ENCODE measurements at regions not wholly inside any gene's neighbourhood (a gene's known extent, or its start where the extent isn't known, plus 50 kb on each side); places are given as distances from the start of the nearest gene placed in this dataset.
A peak's percentile ranks its signal among the peaks of the same experiment; 100 is the strongest.

GRCh38 chr1:70672442-70672888, 261.4 kb downstream of the CTH start:
- Histone ChIP-seq H3K27ac (ENCODE audit: low read depth in 2 of 2, low read length in 2 of 2) (no peak overlapping the region), H3K4me3 (ENCODE audit: low read length in 3 of 3) (no peak overlapping the region), H3K9ac (ENCODE audit: low read length in 3 of 3) (no peak overlapping the region), H3K4me1 (ENCODE audit: control insufficient read depth in 2 of 3, insufficient read depth in 2 of 3, low read depth in 1 of 3, low read length in 3 of 3) (peaks cover 0 to 3% (median 0%) of the 10 kb centered on the region in 3 donors), H3K9me3 (ENCODE audit: control insufficient read depth in 2 of 3, insufficient read depth in 1 of 3, low read length in 3 of 3) (no peaks in the 10 kb centered on the region), H3K27me3 (ENCODE audit: control insufficient read depth, insufficient read depth, low read length) (no peaks in the 10 kb centered on the region), H3K36me3 (ENCODE audit: control insufficient read depth in 2 of 3, insufficient read depth in 3 of 3, low read length in 3 of 3) (no peaks in the 10 kb centered on the region)
- FAIRE-seq (no peak), DNase-seq (no peak)
- TF ChIP-seq, protein P1, sequence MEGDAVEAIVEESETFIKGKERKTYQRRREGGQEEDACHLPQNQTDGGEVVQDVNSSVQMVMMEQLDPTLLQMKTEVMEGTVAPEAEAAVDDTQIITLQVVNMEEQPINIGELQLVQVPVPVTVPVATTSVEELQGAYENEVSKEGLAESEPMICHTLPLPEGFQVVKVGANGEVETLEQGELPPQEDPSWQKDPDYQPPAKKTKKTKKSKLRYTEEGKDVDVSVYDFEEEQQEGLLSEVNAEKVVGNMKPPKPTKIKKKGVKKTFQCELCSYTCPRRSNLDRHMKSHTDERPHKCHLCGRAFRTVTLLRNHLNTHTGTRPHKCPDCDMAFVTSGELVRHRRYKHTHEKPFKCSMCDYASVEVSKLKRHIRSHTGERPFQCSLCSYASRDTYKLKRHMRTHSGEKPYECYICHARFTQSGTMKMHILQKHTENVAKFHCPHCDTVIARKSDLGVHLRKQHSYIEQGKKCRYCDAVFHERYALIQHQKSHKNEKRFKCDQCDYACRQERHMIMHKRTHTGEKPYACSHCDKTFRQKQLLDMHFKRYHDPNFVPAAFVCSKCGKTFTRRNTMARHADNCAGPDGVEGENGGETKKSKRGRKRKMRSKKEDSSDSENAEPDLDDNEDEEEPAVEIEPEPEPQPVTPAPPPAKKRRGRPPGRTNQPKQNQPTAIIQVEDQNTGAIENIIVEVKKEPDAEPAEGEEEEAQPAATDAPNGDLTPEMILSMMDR (IDR thresholded peaks at IDR 0.05; ENCODE audit: borderline replicate concordance, extremely low read depth, insufficient read depth), result no peak
- intact Hi-C loops (cut with DNase I), result no loop called here

DNA sequence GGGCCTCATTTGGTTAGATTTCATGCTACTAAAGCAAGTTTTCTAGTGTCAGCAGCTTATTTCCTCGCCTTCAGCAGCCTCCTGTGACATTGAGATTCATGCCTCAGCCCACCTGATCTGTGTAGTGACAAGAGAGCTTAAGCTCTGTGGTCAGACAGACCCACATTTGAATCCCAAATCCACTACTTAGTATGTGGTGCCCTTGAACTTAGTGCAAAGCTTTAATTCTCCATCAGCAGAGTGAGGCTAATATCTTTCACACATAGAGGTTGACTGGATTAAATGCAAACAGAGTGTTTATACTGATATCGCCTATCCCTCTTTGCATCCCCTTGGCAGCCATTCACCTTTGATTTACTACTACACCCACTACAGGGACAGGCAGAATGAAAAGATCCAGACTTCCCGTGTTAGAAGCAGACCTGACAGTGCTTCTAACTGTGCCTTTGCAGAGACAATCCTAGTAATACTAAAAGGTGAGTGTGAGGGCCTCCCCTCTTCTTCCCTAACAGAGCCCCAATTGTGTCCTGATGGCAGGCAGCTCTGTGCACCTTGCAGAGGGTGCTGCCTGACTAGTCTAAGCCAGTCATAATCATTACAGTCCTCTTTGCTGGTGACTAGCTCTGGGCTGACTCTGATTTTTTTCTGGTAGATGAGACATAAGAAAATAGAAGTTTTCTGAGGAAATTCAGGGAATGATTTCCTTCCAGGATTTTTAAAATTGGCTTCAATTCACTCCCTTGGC, 264.0 kb downstream of the CTH start:
- Histone ChIP-seq H3K9ac (ENCODE audit: low read length in 3 of 3) (no peak overlapping the region), H3K9me3 (ENCODE audit: control insufficient read depth in 2 of 3, insufficient read depth in 1 of 3, low read length in 3 of 3) (no peaks in the 10 kb centered on the region), H3K27me3 (ENCODE audit: control insufficient read depth, insufficient read depth, low read length) (no peaks in the 10 kb centered on the region), H3K36me3 (ENCODE audit: control insufficient read depth in 2 of 3, insufficient read depth in 3 of 3, low read length in 3 of 3) (no peaks in the 10 kb centered on the region), H3K27ac (ENCODE audit: low read depth in 2 of 2, low read length in 2 of 2) (no peak overlapping the region), H3K4me3 (ENCODE audit: low read length in 3 of 3) (no peak overlapping the region), H3K4me1 (ENCODE audit: control insufficient read depth in 2 of 3, insufficient read depth in 2 of 3, low read depth in 1 of 3, low read length in 3 of 3) (peaks cover 0 to 3% (median 0%) of the 10 kb centered on the region in 3 donors)
- intact Hi-C loops (cut with DNase I), result no loop called here
- TF ChIP-seq, protein P1 (IDR thresholded peaks at IDR 0.05; ENCODE audit: borderline replicate concordance, extremely low read depth, insufficient read depth), result no peak
- FAIRE-seq (no peak), DNase-seq (peak in 1 of 5 donors; percentile 18)

- H3K9ac ChIP-seq (ENCODE audit: low read length in 3 of 3), result no peak overlapping the region
- no peak overlapping the region for H3K4me3 ChIP-seq (ENCODE audit: low read length in 3 of 3)
- no peak for FAIRE-seq
- TF ChIP-seq, protein P1 (IDR thresholded peaks at IDR 0.05; ENCODE audit: borderline replicate concordance, extremely low read depth, insufficient read depth), result no peak
- no peaks in the 10 kb centered on the region for H3K36me3 ChIP-seq (ENCODE audit: control insufficient read depth in 2 of 3, insufficient read depth in 3 of 3, low read length in 3 of 3)
- peaks cover 0 to 3% (median 0%) of the 10 kb centered on the region in 3 donors for H3K4me1 ChIP-seq (ENCODE audit: control insufficient read depth in 2 of 3, insufficient read depth in 2 of 3, low read depth in 1 of 3, low read length in 3 of 3)
- no peaks in the 10 kb centered on the region for H3K9me3 ChIP-seq (ENCODE audit: control insufficient read depth in 2 of 3, insufficient read depth in 1 of 3, low read length in 3 of 3)
- peak in 2 of 5 donors; percentile 3 to 39 for DNase-seq
- H3K27me3 ChIP-seq (ENCODE audit: control insufficient read depth, insufficient read depth, low read length), result no peaks in the 10 kb centered on the region
- H3K27ac ChIP-seq (ENCODE audit: low read depth in 2 of 2, low read length in 2 of 2), result no peak overlapping the region
- intact Hi-C loops (cut with DNase I), result no loop called here
Observed at GRCh38 chr1:70675737-70676156, 264.7 kb downstream of the CTH start.

Data from kidney (tissue), 13 donors.